GM23248 (cell line): ENCODE measurements at regions not wholly inside any gene's neighbourhood (a gene's known extent, or its start where the extent isn't known, plus 50 kb on each side); places are given as distances from the start of the nearest gene placed in this dataset.

Experiments used
- DNase-seq: peaks from one replicate; pipeline ENCODE4 v3.0.0-alpha.2; 2015
- H2AFZ ChIP-seq: fragments of 200-600 bp; sonication (generic); 2 replicates; pipeline ENCODE4 v1.6.1; 2016; ENCODE audit warnings: antibody characterized with exemption
- H3F3A ChIP-seq: fragments of 200-600 bp; sonication (generic); 2 replicates; pipeline ENCODE4 v1.6.1; 2016; ENCODE audit warnings: mild to moderate bottlenecking, antibody characterized with exemption, mixed run types; ENCODE audit not compliant: insufficient read depth
- H3K27ac ChIP-seq: fragments of 200-600 bp; sonication (generic); 2 replicates; pipeline ENCODE4 v1.5.1; 2016; ENCODE audit warnings: mild to moderate bottlenecking
- H3K27me3 ChIP-seq: fragments of 200-600 bp; sonication (generic); replicated peaks from 2 replicates; pipeline ENCODE4 v1.6.1; 2016; ENCODE audit warnings: mild to moderate bottlenecking; ENCODE audit not compliant: insufficient read depth
- H3K36me3 ChIP-seq: fragments of 200-600 bp; sonication (generic); 2 replicates; pipeline ENCODE4 v1.6.1; 2016; ENCODE audit warnings: low read depth, mild to moderate bottlenecking
- H3K4me1 ChIP-seq: fragments of 200-600 bp; sonication (generic); 2 replicates; pipeline ENCODE4 v1.6.1; 2016; ENCODE audit warnings: mild to moderate bottlenecking; ENCODE audit not compliant: insufficient read depth
- H3K4me2 ChIP-seq: fragments of 200-600 bp; sonication (generic); one replicate; pipeline ENCODE4 v1.6.1; 2016; ENCODE audit warnings: mild to moderate bottlenecking; ENCODE audit not compliant: unreplicated experiment
- H3K4me3 ChIP-seq: fragments of 200-600 bp; sonication (generic); 2 replicates; pipeline ENCODE4 v1.5.1; 2016; ENCODE audit warnings: mild to moderate bottlenecking
- H3K79me2 ChIP-seq: fragments of 200-600 bp; sonication (generic); 2 replicates; pipeline ENCODE4 v1.6.1; 2016; ENCODE audit warnings: mild to moderate bottlenecking; ENCODE audit not compliant: insufficient read depth
- H3K9ac ChIP-seq: fragments of 200-600 bp; sonication (generic); 2 replicates; pipeline ENCODE4 v1.6.1; 2016; ENCODE audit warnings: mild to moderate bottlenecking
- H3K9me2 ChIP-seq: fragments of 200-600 bp; sonication (generic); 2 replicates; pipeline ENCODE4 v1.6.1; 2016; ENCODE audit warnings: mixed run types, mild to moderate bottlenecking, moderate library complexity; ENCODE audit not compliant: insufficient read depth
- H3K9me3 ChIP-seq: fragments of 200-600 bp; sonication (generic); one replicate; pipeline ENCODE4 v1.6.1; 2017; ENCODE audit warnings: low read depth
- H4K20me1 ChIP-seq: fragments of 200-600 bp; sonication (generic); 2 replicates; pipeline ENCODE4 v1.6.0; 2016; ENCODE audit not compliant: insufficient read depth
- EZH2 ChIP-seq: fragments of 200-600 bp; sonication (generic); IDR thresholded peaks from 2 replicates; pipeline ENCODE4 v1.6.1; 2018; ENCODE audit warnings: antibody characterized with exemption, mild to moderate bottlenecking; ENCODE audit not compliant: insufficient read depth, poor library complexity, severe bottlenecking
- EZH2phosphoT487 ChIP-seq: fragments of 200-600 bp; sonication (generic); IDR thresholded peaks from 2 replicates; pipeline ENCODE4 v1.6.1; 2018; ENCODE audit warnings: antibody characterized with exemption, moderate library complexity, mild to moderate bottlenecking, low read depth; ENCODE audit not compliant: insufficient read depth
- WGBS, 2 experiments: methylation state at CpG; one replicate each; pipeline ENCODE4 v1.1.6; 2015 to 2017; ENCODE audit warnings: low lambda C conversion rate in 2 of 2, low coverage in 1 of 2; ENCODE audit errors: missing lambda C conversion rate in 2 of 2; 5-methylcytosine and 5-hydroxymethylcytosine counted together
- in situ Hi-C: fragments of 300-500 bp; cut with MboI; formaldehyde crosslinking; loops from 2 replicates; pipeline ENCODE4 v1.15.0; 2020

DNA sequence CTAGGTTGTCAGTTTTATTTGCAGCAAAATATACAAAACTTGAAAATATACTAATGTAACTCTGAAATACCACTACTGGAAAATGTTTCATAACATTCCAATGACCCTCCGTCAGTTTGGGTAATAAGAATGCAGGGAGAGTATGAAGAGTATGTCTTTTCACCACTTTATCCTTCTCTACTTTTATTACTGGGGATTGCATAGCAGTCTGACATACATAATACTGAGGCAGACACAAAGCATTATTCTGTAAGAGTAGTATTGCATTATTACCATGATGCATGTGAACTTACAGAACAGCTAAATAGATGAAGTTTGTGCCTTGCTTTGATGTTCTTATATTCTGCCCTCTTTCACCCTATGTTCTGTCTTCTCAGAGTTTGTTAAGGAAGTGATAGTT lies 151.8 kb upstream of the TPK1 start:
- H3K9ac ChIP-seq, result no peak overlapping the region
- H3K4me1 ChIP-seq, result no peaks in the 10 kb centered on the region
- no peak overlapping the region for H2AFZ ChIP-seq
- no peak overlapping the region for H3K4me3 ChIP-seq
- no peaks in the 10 kb centered on the region for H3F3A ChIP-seq
- H3K79me2 ChIP-seq, result no peaks in the 10 kb centered on the region
- WGBS, 2 experiments, result 16 to 17% methylated on average over 1 of the region's 1 CpG
- in situ Hi-C loops, result no loop called here
- H3K4me2 ChIP-seq, result no peak overlapping the region
- no peaks in the 10 kb centered on the region for H3K27me3 ChIP-seq
- no peak for TF ChIP-seq EZH2
- TF ChIP-seq EZH2phosphoT487, result no peak
- H3K36me3 ChIP-seq, result no peaks in the 10 kb centered on the region
- H3K9me2 ChIP-seq, result no peaks in the 10 kb centered on the region
- no peak for DNase-seq
- H3K9me3 ChIP-seq, result no peaks in the 10 kb centered on the region
- no peak overlapping the region for H3K27ac ChIP-seq
- H4K20me1 ChIP-seq, result no peaks in the 10 kb centered on the region

DNA sequence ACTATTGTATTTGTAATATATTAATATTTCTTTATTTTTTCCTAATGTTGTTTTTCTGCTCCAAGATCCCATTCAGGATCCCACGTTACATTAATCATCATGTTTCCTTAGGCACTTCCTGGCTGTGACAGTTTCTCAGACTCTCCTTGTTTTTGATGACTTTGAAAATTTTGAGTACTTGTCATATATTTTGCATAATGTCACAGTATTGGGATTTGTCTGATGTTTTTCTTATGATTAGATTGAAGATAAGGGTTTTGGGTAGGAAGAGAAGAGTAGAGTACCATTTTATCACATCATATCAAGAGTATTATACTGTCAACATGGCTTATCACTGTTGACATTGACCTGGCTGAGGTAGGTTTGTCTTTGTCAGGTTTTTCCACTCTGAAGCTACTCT lies 146.3 kb upstream of the TPK1 start:
- Histone ChIP-seq H3K36me3 (no peaks in the 10 kb centered on the region), H3K9me2 (no peaks in the 10 kb centered on the region), H3K27me3 (no peaks in the 10 kb centered on the region), H3K4me3 (no peak overlapping the region), H3K79me2 (no peaks in the 10 kb centered on the region), H3K4me2 (no peak overlapping the region), H3K27ac (no peak overlapping the region), H3F3A (no peaks in the 10 kb centered on the region), H2AFZ (no peak overlapping the region), H4K20me1 (no peaks in the 10 kb centered on the region), H3K9ac (no peak overlapping the region), H3K9me3 (no peaks in the 10 kb centered on the region), H3K4me1 (no peaks in the 10 kb centered on the region)
- DNase-seq, result no peak
- WGBS, 2 experiments, result 0 to 3% methylated on average over 1 of the region's 1 CpG
- in situ Hi-C loops, result no loop called here
- TF ChIP-seq EZH2 (no peak), EZH2phosphoT487 (no peak)

DNA sequence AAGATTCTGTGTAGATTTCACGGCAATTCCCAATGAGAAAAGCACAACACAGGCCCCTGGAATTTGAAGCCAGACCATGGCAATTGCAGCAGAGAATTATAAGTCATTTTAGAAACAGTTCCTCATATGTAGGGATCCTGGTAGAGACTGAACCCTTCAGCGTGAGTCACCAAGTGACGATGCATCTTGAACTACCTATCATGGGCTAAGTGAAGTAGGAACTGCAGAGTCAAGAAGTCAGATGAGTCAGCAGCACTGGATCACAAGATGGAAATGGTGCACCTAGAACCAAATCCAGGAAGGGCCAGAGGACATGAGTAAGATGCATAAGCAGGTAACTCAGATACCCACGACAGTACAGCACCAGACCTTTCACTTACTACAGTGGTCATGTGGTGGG lies 140.0 kb upstream of the TPK1 start:
- Histone ChIP-seq H3K4me1 (no peaks in the 10 kb centered on the region), H3K9me2 (no peaks in the 10 kb centered on the region), H3K36me3 (no peaks in the 10 kb centered on the region), H3K4me2 (no peak overlapping the region), H3K27ac (no peak overlapping the region), H3K9me3 (no peaks in the 10 kb centered on the region), H4K20me1 (no peaks in the 10 kb centered on the region), H3K4me3 (no peak overlapping the region), H3F3A (no peaks in the 10 kb centered on the region), H3K27me3 (no peaks in the 10 kb centered on the region), H3K79me2 (no peaks in the 10 kb centered on the region), H2AFZ (no peak overlapping the region), H3K9ac (no peak overlapping the region)
- no peak for DNase-seq
- TF ChIP-seq EZH2 (no peak), EZH2phosphoT487 (no peak)
- in situ Hi-C loops, result no loop called here
- WGBS, 2 experiments, result 33 to 40% methylated on average over 4 of the region's 4 CpGs

DNA sequence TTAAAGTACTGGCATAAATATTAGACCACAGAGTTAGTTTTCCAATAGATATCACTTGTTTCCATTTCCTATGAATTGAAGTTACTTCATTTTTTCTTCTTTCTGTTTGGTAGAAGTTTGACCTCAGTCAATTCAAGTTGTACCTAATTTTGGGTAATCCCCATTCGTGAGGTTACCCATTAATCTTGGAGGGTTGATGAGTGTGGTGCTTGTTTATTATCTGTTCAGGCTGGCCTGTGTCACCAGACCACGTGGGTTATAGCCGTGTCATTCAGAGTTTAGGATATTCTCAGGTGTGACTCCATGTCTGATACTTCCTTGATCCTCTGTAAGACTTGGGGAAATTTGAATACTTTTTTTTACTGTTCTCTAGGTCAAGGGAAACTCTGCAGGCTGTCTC lies 133.9 kb upstream of the TPK1 start:
- Histone ChIP-seq H3F3A (no peaks in the 10 kb centered on the region), H3K9me3 (no peaks in the 10 kb centered on the region), H3K27me3 (no peaks in the 10 kb centered on the region), H3K4me1 (no peaks in the 10 kb centered on the region), H3K9me2 (no peaks in the 10 kb centered on the region), H3K27ac (no peak overlapping the region), H3K9ac (no peak overlapping the region), H3K36me3 (no peaks in the 10 kb centered on the region), H2AFZ (no peak overlapping the region), H3K4me2 (no peak overlapping the region), H4K20me1 (no peaks in the 10 kb centered on the region), H3K4me3 (no peak overlapping the region), H3K79me2 (no peaks in the 10 kb centered on the region)
- WGBS, 2 experiments, result 28 to 30% methylated on average over 3 of the region's 3 CpGs
- no peak for DNase-seq
- in situ Hi-C loops, result no loop called here
- TF ChIP-seq EZH2phosphoT487 (no peak), EZH2 (no peak)

DNA sequence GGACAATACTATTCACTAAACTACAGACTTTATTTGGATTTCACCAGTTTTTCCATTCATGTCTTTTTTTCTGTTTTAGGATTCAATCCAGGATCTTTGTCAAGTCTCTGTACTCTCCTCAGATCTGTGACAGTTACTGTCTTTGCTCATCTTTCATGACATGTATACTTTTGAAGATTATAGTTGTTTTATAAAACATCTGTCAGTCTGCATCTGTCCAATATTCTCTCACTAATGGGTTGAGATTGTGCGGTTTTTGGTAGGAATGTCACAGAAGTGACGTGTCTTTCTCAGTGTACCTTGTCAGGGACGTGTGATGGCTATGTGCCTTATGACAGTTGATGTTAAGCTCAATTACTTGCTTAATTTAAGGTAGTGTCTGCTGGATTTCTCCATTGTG lies 124.9 kb upstream of the TPK1 start:
- H3K27me3 ChIP-seq, result no peaks in the 10 kb centered on the region
- no peak for DNase-seq
- H3K4me2 ChIP-seq, result no peak overlapping the region
- no peaks in the 10 kb centered on the region for H4K20me1 ChIP-seq
- H2AFZ ChIP-seq, result no peak overlapping the region
- H3K9ac ChIP-seq, result no peak overlapping the region
- in situ Hi-C loops, result no loop called here
- TF ChIP-seq EZH2phosphoT487 (no peak), EZH2 (no peak)
- H3K4me3 ChIP-seq, result no peak overlapping the region
- no peaks in the 10 kb centered on the region for H3F3A ChIP-seq
- no peaks in the 10 kb centered on the region for H3K79me2 ChIP-seq
- WGBS, 2 experiments, result 26 to 38% methylated on average over 3 of the region's 3 CpGs
- H3K27ac ChIP-seq, result no peak overlapping the region
- no peaks in the 10 kb centered on the region for H3K9me3 ChIP-seq
- no peaks in the 10 kb centered on the region for H3K36me3 ChIP-seq
- H3K4me1 ChIP-seq, result no peaks in the 10 kb centered on the region
- no peaks in the 10 kb centered on the region for H3K9me2 ChIP-seq
